Right kidney (tissue), 1 donor: ENCODE measurements at regions not wholly inside any gene's neighbourhood (a gene's known extent, or its start where the extent isn't known, plus 50 kb on each side); places are given as distances from the start of the nearest gene placed in this dataset.

Experiments used
- DNase-seq: peaks from one replicate; pipeline ENCODE4 v3.0.0-alpha.2; 2016

GRCh38 chr12:31867292-31867691, 91.9 kb upstream of the RESF1 start:
- no peak for DNase-seq

DNA sequence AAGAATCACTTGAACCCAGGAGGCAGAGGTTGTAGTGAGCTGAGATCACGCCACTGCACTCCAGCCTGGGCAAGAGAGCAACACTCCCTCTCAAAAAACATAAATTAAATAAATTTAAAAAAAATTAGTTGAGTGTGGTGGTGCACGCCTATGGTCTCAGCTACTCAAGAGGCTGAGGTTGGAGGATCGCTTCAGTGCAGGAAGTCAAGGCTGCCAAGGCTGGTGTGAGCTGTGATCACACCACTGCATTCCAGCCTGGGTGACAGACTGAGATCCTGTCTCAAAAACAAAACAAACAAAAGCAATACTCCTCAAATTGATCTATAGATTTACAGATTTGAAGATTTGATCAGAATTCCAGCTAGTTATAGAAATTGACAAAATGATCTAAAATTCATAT, 92.7 kb upstream of the RESF1 start:
- no peak for DNase-seq

DNA sequence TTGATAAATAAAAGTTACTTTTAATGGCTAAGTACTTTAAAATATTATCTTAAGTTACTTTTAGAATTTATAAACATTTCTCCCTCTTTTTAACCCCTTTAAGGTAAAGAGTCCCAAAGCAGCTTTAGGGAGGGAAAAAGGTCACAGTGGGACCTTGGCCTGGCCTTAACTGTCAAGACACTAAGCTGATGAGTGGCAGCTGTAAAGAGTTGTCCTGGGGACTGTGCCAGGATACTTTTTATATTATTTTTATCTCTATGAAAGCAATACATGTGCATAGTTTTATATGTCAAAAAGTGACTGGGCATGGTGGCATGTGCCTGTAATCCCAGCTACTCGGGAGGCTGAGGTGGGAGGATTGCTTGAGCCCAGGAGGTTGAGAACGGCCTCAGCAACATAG, 94.2 kb upstream of the RESF1 start:
- no peak for DNase-seq

GRCh38 chr12:31861360-31861759, 97.9 kb upstream of the RESF1 start:
- DNase-seq: no peak

GRCh38 chr12:31860401-31860800, 98.8 kb upstream of the RESF1 start:
- DNase-seq: no peak

DNA sequence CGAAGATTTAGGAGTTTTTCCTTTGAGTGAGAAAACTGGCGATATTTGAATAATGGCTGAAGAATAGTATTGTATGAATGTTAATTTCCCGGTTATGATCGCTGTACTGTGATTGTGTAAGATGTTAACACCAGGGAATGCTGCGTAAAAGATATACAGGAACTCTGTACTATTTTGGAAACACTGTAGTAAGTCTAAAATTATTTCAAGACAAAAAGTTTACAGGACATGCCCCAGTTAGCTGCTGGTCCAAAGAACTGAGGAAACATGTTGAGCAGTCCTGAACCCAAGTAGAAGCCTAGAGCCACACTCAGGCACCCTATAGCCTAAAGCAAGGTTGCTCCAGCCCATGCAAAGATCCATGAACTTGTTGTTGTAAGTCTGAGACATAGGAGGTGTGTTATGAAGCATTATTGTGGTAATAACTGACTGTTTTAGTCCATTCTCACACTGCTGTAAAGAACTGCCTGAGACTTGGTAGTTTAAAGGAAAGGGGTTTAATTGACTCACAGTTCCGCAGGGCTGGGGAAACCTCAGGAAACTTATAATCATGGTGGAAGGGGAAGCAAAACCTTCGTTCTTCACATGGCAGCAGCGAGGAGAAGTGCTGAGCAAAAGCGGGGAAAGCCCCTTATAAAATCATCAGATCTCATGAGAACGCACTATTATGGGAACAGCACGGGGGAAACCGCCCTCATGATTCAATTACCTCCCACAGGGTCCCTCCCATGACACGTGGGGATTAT, 99.8 kb upstream of the RESF1 start:
- no peak for DNase-seq

DNA sequence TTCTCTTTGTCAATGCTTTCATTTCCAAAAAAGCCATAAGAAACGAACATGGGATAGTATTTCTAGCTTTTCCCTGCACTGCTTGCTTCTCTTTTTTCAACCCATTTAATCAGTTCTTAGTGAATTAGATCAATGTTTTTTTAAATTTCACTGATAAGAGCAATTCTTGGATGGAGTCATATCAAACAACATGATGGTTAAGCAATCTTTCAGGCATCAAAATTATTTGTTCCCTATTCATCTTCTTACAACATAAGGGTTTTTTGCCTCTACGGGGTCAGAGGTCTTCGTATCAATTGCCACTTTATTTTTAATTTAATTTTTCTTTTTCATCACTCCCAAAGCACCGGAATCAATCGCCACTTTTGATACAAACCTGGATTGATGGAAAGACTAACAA, 103.8 kb upstream of the RESF1 start:
- no peak for DNase-seq

- DNase-seq: no peak
These were observed 105.2 kb upstream of the RESF1 start for GRCh38 chr12:31853977-31854376.

DNA sequence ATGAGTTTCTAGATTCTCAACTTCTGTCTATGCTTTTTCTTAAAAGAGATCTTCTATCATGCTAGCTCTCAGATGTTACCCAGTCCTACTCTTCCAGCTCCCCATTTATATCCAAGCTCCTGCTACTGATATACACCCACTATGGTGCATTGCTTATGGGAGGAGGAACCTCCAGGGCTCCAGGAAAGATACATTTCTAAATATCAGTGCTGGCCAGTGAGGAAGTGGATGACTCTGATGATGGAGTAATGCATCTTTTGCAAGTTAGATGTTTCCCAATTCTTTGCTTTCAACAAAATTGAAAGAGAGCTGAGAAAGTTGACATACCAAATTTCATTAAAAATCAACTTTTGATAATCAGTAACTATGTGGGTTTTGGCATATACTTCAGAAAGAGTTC, 105.7 kb upstream of the RESF1 start:
- no peak for DNase-seq

DNA sequence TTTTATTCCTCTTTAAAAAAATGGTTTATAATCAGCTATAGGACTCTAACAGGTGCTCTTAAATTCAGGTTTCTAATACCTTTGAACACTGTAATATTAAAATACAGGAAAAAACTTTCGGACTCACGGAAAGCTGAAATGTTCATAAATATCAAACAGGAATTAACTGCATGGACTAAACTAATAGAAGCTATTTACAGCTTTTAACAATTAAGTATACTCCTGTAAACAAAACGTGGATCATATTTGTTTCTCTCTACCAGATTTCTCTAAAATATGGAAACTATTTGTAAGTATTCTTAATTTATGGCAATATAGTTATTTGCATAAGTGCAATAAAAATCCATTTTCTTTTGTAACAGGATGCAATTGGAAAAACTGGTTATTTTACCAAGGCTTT, 108.9 kb upstream of the RESF1 start:
- DNase-seq: no peak

DNA sequence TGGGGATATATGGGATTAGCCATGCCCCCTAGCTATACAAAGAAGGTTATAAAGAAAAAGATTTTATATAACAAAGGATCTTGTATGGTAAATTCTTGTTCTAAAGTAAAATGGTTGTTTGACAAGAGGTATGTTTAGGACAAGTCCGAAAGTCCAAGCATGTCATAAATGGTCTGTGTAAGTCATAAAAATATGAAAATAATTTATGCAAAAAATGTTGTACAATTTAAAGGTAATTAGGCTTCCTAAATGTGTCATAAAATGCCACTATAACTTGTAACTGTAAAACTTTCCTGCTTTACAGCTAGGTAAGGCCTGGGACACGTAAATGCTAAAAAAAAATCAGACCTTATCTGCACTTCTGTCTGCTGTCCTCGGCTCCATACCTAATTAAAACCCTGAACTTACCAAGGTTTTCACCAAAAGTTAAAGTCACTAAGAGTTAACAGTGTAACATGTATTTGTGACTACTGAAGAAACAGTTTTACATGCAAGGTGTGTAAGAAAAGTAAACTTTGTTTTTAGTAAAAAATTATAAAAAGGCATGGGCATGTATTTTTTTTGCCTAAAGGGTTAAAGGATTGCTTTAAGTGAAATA, 110.0 kb upstream of the RESF1 start:
- DNase-seq: no peak

GRCh38 chr12:31846405-31846804, 112.8 kb upstream of the RESF1 start:
- DNase-seq: no peak

GRCh38 chr12:31845613-31846322, 113.4 kb upstream of the RESF1 start:
- DNase-seq: no peak

- no peak for DNase-seq
These were observed 114.7 kb upstream of the AMN1 start for GRCh38 chr12:31843398-31844095.

DNA sequence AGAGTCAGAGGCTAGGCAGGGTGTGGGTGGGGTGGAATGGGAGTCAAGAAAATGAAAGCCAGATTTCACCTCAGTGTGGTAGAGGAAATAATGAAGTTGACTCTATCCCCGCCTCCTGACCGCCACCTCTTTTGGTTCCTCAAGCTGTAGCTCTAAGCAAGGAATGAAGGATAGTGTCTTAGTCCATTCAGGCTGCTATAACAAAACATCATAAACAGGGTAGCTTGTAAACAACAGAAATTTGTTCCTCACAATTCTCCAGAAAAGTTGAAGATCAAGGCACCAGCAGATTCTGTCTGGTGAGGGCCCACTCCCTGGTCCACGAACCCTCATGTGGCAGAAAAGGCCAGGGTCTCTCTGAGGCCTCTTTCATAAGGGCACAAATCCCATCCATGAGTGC, 109.1 kb upstream of the AMN1 start:
- DNase-seq: no peak

GRCh38 chr12:31835276-31835882, 106.6 kb upstream of the AMN1 start:
- no peak for DNase-seq

GRCh38 chr12:31834150-31834549, 105.3 kb upstream of the AMN1 start:
- no peak for DNase-seq

DNA sequence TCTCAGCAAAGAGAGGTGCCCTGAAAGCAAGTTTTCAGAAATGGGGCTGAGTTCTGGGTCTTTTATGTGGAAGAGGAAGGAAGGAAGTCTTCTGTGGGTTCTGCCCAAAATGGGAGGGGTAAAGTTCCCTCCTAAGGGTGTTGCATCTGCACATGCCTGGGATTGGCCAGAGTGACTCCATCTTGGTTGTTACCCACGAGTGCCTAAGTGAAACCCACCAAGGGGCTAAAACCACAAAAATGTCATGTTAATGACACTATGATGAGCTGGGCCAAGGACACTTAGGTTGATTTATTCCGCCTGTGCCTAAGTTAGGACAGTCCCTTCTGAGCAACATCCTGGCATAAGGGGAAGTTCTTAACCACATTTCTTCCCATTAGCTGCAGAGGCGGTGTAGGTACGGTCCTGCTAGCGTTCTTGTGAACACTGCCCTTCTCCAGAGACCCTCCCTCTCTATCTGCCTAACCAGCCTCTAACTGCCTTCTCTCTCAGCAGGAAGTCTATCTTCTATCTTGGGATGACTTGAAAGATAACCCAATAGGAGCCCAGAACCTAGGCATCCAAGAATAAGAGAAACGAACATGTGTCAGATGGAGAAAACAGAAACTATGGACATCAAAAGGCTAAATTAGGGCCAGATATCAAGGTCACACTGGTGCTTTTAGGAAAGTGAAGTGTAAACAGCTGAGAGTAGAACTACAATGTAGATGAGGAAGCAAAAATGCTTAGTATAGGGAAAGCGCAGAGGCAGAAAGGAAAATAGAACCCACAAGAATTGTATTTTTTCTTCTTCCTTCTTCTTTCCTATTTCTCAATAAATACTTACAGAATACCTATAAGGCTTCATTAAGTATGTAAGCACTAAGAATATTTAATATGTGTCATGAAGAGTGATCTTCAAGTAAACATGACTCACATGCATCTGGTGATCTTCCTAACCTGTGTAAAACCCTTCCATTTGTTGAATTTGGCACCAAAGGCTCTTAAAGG, 104.2 kb upstream of the AMN1 start:
- no peak for DNase-seq

DNA sequence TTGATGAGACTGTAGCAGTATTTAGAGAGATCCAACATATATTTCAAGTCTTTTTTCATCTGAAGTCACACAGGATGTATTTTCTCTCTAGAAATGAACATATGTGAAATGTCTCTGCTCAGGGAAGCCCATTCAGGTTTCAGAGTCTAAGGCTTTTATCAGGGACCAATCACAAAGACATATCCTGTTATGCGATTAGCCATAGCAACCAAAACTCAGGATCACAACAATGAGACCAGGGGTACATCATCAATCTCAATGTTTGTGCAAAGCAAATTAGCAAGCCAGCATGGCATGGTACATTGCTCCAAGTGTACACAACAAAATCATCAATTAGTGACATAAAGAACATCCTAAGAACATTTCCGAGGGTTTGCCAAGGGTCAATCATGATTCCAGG, 99.2 kb upstream of the AMN1 start:
- DNase-seq: no peak

DNA sequence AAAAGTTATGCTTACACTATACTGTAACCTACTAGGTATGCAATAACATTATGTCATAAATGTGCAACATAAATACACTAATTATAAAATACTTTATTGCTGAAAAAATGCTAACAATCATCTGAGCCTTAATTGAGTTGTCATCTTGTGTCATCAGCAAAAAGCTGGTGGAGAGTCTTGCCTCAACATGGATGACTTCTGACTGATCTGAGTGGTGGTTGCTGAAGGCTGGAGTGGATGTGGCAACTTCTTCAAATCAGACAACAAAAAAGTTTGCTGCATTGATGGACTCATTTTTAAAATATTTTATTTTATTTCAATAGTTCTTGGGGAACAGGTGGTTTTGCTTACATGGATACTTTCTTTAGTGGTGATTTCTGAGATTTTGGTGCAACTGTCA, 93.9 kb upstream of the AMN1 start:
- DNase-seq: no peak

GRCh38 chr12:31821484-31821883, 92.7 kb upstream of the AMN1 start:
- DNase-seq: no peak

DNA sequence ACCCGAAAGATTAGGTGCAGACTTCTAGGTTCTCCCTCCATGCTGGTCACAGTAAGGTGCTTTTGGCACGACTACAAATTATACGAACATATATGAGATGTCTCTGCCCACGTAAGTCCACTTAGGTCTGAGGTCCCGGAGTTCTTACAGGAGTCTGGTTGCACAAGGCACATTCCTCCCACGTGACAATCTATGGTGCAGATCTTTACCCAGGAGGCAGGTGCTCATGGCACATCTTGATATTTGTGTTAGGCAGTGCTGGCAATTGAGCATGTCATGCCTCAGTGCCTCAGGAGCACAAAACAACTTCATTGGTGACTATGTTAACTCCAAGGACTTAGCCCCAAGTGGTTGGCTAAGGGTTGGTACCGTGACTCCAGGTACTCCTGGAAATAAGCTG, 92.0 kb upstream of the AMN1 start:
- DNase-seq: no peak
